ENCODE measurements at regions not wholly inside any gene's neighbourhood (a gene's known extent, or its start where the extent isn't known, plus 50 kb on each side); places are given as distances from the start of the nearest gene placed in this dataset.

DNA sequence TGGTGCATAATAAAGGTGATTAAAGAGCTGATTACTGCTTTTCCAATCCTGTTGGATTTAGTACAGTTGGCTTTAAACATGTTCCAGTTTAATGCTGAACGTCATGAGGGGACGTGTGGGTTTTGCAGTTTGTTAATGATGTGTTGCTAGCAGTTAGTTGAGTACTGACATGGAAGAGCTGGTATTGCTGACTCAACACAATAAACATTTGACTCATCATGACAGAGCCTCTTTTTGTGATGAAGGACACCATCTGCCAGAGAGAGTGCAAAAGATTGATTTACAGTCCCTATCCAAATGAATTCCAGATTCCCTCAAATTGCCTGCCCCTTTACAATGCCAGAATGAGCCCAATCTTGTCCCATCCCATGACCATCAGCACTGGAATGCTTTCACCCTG, 346.2 kb upstream of the PRICKLE1 start:
- Histone ChIP-seq H3K4me1 (ENCODE audit: insufficient read depth, low read length) (no peaks in the 10 kb centered on the region), H3K9me3 (ENCODE audit: insufficient read depth, low read depth, low read length) (no peaks in the 10 kb centered on the region), H3K4me2 (ENCODE audit: low read length) (no peak overlapping the region), H3K27me3 (ENCODE audit: insufficient read depth, low read length) (no peaks in the 10 kb centered on the region), H3K79me2 (ENCODE audit: insufficient read depth, low read length) (no peaks in the 10 kb centered on the region), H3K27ac (ENCODE audit: low read depth, low read length) (no peak overlapping the region), H3K4me3 (ENCODE audit: insufficient read depth, low read depth, low read length) (no peak overlapping the region), H3K9ac (ENCODE audit: low read length) (no peak overlapping the region), H4K20me1 (ENCODE audit: insufficient read depth, low read length) (no peaks in the 10 kb centered on the region), H2AFZ (ENCODE audit: low read depth, low read length) (no peak overlapping the region), H3K36me3 (ENCODE audit: insufficient read depth, low read length) (no peaks in the 10 kb centered on the region)
- Mint-ChIP-seq H3K4me1 (ENCODE audit: low read depth, unreplicated experiment) (peaks cover 22% of the 10 kb centered on the region), H3K36me3 (ENCODE audit: low read depth, unreplicated experiment) (no peaks in the 10 kb centered on the region), H3K27me3 (ENCODE audit: low read depth, unreplicated experiment) (no peaks in the 10 kb centered on the region), H3K4me3 (ENCODE audit: unreplicated experiment) (no peak overlapping the region), H3K9me3 (ENCODE audit: unreplicated experiment) (peaks cover 10% of the 10 kb centered on the region), H3K27ac (ENCODE audit: unreplicated experiment) (peak overlapping the region; percentile 1)
- DNase-seq (ENCODE audit: low read depth) (peak; percentile 53), FAIRE-seq (no peak)
- TF ChIP-seq EZH2 (IDR thresholded peaks at IDR 0.05; ENCODE audit: insufficient read depth, low read length) (no peak), CTCF (IDR thresholded peaks at IDR 0.05; ENCODE audit: insufficient read depth, low read depth, low read length) (no peak)

DNA sequence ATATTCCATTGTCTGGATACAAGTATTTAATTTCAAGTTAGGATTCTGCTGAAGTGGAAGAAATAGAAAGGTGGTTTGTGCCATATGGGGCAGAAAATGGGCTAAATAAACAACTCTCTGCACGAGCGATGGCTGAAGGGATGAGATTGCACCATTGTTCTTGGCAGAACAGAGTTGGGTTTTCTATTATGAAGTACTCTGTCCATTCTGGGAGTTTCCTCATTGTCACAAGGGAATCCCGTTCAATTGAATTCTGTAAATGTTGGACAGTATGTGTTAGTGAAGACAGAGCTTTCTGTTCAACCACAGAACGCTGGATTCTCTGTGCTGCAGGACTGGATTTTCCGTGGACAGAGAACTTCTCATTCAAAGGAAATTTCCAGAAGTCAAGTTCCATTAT, 345.5 kb upstream of the PRICKLE1 start:
- Mint-ChIP-seq H3K4me3 (ENCODE audit: unreplicated experiment) (no peak overlapping the region), H3K36me3 (ENCODE audit: low read depth, unreplicated experiment) (no peaks in the 10 kb centered on the region), H3K4me1 (ENCODE audit: low read depth, unreplicated experiment) (peaks cover 22% of the 10 kb centered on the region)

More for the DNA sequence above, 345.5 kb upstream of the PRICKLE1 start:
- no peak overlapping the region for H3K4me2 ChIP-seq (ENCODE audit: low read length)
- no peak overlapping the region for H3K9ac ChIP-seq (ENCODE audit: low read length)
- Mint-ChIP-seq H3K27ac (ENCODE audit: unreplicated experiment) (no peak overlapping the region), H3K9me3 (ENCODE audit: unreplicated experiment) (peaks cover 7% of the 10 kb centered on the region), H3K27me3 (ENCODE audit: low read depth, unreplicated experiment) (no peaks in the 10 kb centered on the region)
- TF ChIP-seq CTCF (IDR thresholded peaks at IDR 0.05; ENCODE audit: insufficient read depth, low read depth, low read length) (no peak), EZH2 (IDR thresholded peaks at IDR 0.05; ENCODE audit: insufficient read depth, low read length) (no peak)
- DNase-seq (ENCODE audit: low read depth) (no peak), FAIRE-seq (no peak)
- no peaks in the 10 kb centered on the region for H4K20me1 ChIP-seq (ENCODE audit: insufficient read depth, low read length)
- H3K9me3 ChIP-seq (ENCODE audit: insufficient read depth, low read depth, low read length): no peaks in the 10 kb centered on the region
- H3K36me3 ChIP-seq (ENCODE audit: insufficient read depth, low read length): no peaks in the 10 kb centered on the region
- H3K27me3 ChIP-seq (ENCODE audit: insufficient read depth, low read length): no peaks in the 10 kb centered on the region
- no peak overlapping the region for H3K4me3 ChIP-seq (ENCODE audit: insufficient read depth, low read depth, low read length)
- no peaks in the 10 kb centered on the region for H3K4me1 ChIP-seq (ENCODE audit: insufficient read depth, low read length)
- no peaks in the 10 kb centered on the region for H3K79me2 ChIP-seq (ENCODE audit: insufficient read depth, low read length)
- H2AFZ ChIP-seq (ENCODE audit: low read depth, low read length): no peak overlapping the region
- no peak overlapping the region for H3K27ac ChIP-seq (ENCODE audit: low read depth, low read length)
